Endodermal cell (in vitro differentiated cells): ENCODE measurements at regions not wholly inside any gene's neighbourhood (a gene's known extent, or its start where the extent isn't known, plus 50 kb on each side); places are given as distances from the start of the nearest gene placed in this dataset.

Experiments used
- DNase-seq: peaks from one replicate; pipeline ENCODE4 v3.0.0-alpha.2; 2017
- H3K27ac ChIP-seq: 2 replicates; pipeline ENCODE4 v1.5.1; 2013; ENCODE audit warnings: mild to moderate bottlenecking, low read depth, low read length, moderate library complexity
- H3K27me3 ChIP-seq: 2 replicates; pipeline ENCODE4 v1.6.1; 2013; ENCODE audit warnings: mild to moderate bottlenecking, low read length, moderate library complexity; ENCODE audit not compliant: insufficient read depth, control insufficient read depth, poor library complexity, severe bottlenecking
- H3K36me3 ChIP-seq: 2 replicates; pipeline ENCODE4 v1.7.0; 2013; ENCODE audit warnings: mild to moderate bottlenecking, low read length, moderate library complexity; ENCODE audit not compliant: control insufficient read depth, insufficient read depth
- H3K4me1 ChIP-seq: one replicate; pipeline ENCODE4 v1.7.0; 2013; ENCODE audit warnings: low read length; ENCODE audit not compliant: control insufficient read depth, insufficient read depth
- H3K4me3 ChIP-seq: 2 replicates; pipeline ENCODE4 v1.5.1; 2013; ENCODE audit warnings: mild to moderate bottlenecking, low read length, moderate library complexity
- H3K9ac ChIP-seq: 2 replicates; pipeline ENCODE4 v1.6.1; 2013; ENCODE audit warnings: mild to moderate bottlenecking, low read length, moderate library complexity; ENCODE audit not compliant: poor library complexity, severe bottlenecking; ENCODE audit errors: extremely low read depth
- H3K9me3 ChIP-seq: 2 replicates; pipeline ENCODE4 v1.6.1; 2013; ENCODE audit warnings: mild to moderate bottlenecking, low read length, moderate library complexity; ENCODE audit not compliant: control insufficient read depth
- H3K27ac Mint-ChIP-seq: 2 replicates; pipeline ENCODE4 v1.8.0; 2020; ENCODE audit warnings: mixed read lengths
- H3K27me3 Mint-ChIP-seq: 2 replicates; pipeline ENCODE4 v1.8.0; 2021; ENCODE audit warnings: mild to moderate bottlenecking, mixed read lengths; ENCODE audit not compliant: insufficient read depth
- H3K36me3 Mint-ChIP-seq: 2 replicates; pipeline ENCODE4 v1.8.0; 2020; ENCODE audit warnings: low read depth, mixed read lengths
- H3K4me1 Mint-ChIP-seq: 2 replicates; pipeline ENCODE4 v1.8.0; 2020; ENCODE audit warnings: mixed read lengths
- H3K4me3 Mint-ChIP-seq: 2 replicates; pipeline ENCODE4 v1.8.0; 2020; ENCODE audit warnings: mild to moderate bottlenecking, moderate library complexity, mixed read lengths
- H3K9me3 Mint-ChIP-seq: 2 replicates; pipeline ENCODE4 v1.8.0; 2020; ENCODE audit warnings: mild to moderate bottlenecking, mixed read lengths
- CTCF ChIP-seq: fragments of 200-600 bp; sonication (generic); conservative IDR thresholded peaks from 2 replicates; pipeline ENCODE4 v1.5.0; 2021; ENCODE audit warnings: antibody characterized with exemption, mild to moderate bottlenecking
- WGBS, 2 experiments: methylation state at CpG; one replicate each; pipeline versions ENCODE4 v1.1.5 to v1.1.7; 2013; ENCODE audit warnings: missing lambda C conversion rate in 2 of 2, mixed read lengths in 1 of 2; ENCODE audit not compliant: insufficient coverage in 1 of 2, insufficient read length in 1 of 2; 5-methylcytosine and 5-hydroxymethylcytosine counted together

- Histone ChIP-seq H3K36me3 (no peaks in the 10 kb centered on the region), H3K27ac (no peak overlapping the region), H3K4me1 (peaks cover 26% of the 10 kb centered on the region), H3K9me3 (no peaks in the 10 kb centered on the region), H3K27me3 (peaks cover under 1% of the 10 kb centered on the region), H3K9ac (no peak overlapping the region), H3K4me3 (no peak overlapping the region)
- WGBS, 2 experiments: 88% methylated on average over 2 of the region's 3 CpGs; no CpG with 5 or more reads in 1 of the 2 experiments
- peak; percentile 52 for TF ChIP-seq CTCF
- no peaks in the 10 kb centered on the region for H3K36me3 Mint-ChIP-seq
- peaks cover 7% of the 10 kb centered on the region for H3K9me3 Mint-ChIP-seq
- H3K27me3 Mint-ChIP-seq: peaks cover 28% of the 10 kb centered on the region
- H3K4me3 Mint-ChIP-seq: no peak overlapping the region
- DNase-seq: peak; percentile 40
- no peak overlapping the region for H3K27ac Mint-ChIP-seq
- H3K4me1 Mint-ChIP-seq: peaks cover 40% of the 10 kb centered on the region
Measured at GRCh38 chr9:119501374-119501773, 132.1 kb upstream of the BRINP1 start.

GRCh38 chr9:119500072-119500771 is 131.0 kb upstream of the BRINP1 start:
- Histone ChIP-seq H3K27ac (no peak overlapping the region), H3K27me3 (peaks cover 12% of the 10 kb centered on the region)
- WGBS, 2 experiments: 92 to 100% methylated on average over 1 to 6 of the region's 6 CpGs

GRCh38 chr9:119487118-119487827 is 118.0 kb upstream of the BRINP1 start:
- TF ChIP-seq CTCF: peak; percentile 79
- Mint-ChIP-seq H3K9me3 (no peaks in the 10 kb centered on the region), H3K4me3 (no peak overlapping the region), H3K36me3 (no peaks in the 10 kb centered on the region), H3K27ac (no peak overlapping the region), H3K4me1 (peaks cover 7% of the 10 kb centered on the region), H3K27me3 (peaks cover 9% of the 10 kb centered on the region)
- DNase-seq: peak; percentile 68
- no peak overlapping the region for H3K4me3 ChIP-seq
- H3K9ac ChIP-seq: no peak overlapping the region
- peaks cover 10% of the 10 kb centered on the region for H3K27me3 ChIP-seq
- WGBS, 2 experiments: 80 to 83% methylated on average over 3 to 6 of the region's 6 CpGs
- no peaks in the 10 kb centered on the region for H3K9me3 ChIP-seq
- H3K27ac ChIP-seq: no peak overlapping the region
- H3K4me1 ChIP-seq: no peaks in the 10 kb centered on the region
- no peaks in the 10 kb centered on the region for H3K36me3 ChIP-seq

More at GRCh38 chr9:119500072-119500771, 131.0 kb upstream of the BRINP1 start:
- no peak for TF ChIP-seq CTCF
- no peak overlapping the region for H3K4me3 Mint-ChIP-seq
- H3K9ac ChIP-seq: no peak overlapping the region
- H3K9me3 Mint-ChIP-seq: peaks cover 5% of the 10 kb centered on the region
- no peaks in the 10 kb centered on the region for H3K36me3 Mint-ChIP-seq
- peak; percentile 52 for DNase-seq
- no peak overlapping the region for H3K4me3 ChIP-seq
- no peaks in the 10 kb centered on the region for H3K36me3 ChIP-seq
- H3K27me3 Mint-ChIP-seq: peaks cover 32% of the 10 kb centered on the region
- H3K4me1 ChIP-seq: peaks cover 26% of the 10 kb centered on the region
- H3K27ac Mint-ChIP-seq: no peak overlapping the region
- H3K4me1 Mint-ChIP-seq: peaks cover 40% of the 10 kb centered on the region
- H3K9me3 ChIP-seq: no peaks in the 10 kb centered on the region
